HG03457 (cell line): ENCODE measurements at regions not wholly inside any gene's neighbourhood (a gene's known extent, or its start where the extent isn't known, plus 50 kb on each side); places are given as distances from the start of the nearest gene placed in this dataset.

ENCODE experiments used
- ATAC-seq: cut with Tn5 transposase; IDR thresholded peaks from one replicate; pipeline ENCODE4 v1.9.1; 2021; ENCODE audit warnings: moderate number of reproducible peaks; ENCODE audit not compliant: unreplicated experiment

GRCh38 chr1:98216304-98216703 is 295.5 kb upstream of the DPYD start:
- no peak for ATAC-seq

GRCh38 chr1:98211271-98211845 is 290.5 kb upstream of the DPYD start:
- no peak for ATAC-seq

GRCh38 chr1:98210563-98210962 is 289.7 kb upstream of the DPYD start:
- ATAC-seq = no peak

- ATAC-seq = no peak
Observed at GRCh38 chr1:98210064-98210463, 289.2 kb upstream of the DPYD start.

- no peak for ATAC-seq
Observed at GRCh38 chr1:98205291-98206017, 284.6 kb upstream of the DPYD start.

GRCh38 chr1:98203466-98203865 is 282.6 kb upstream of the DPYD start:
- ATAC-seq = no peak

GRCh38 chr1:98201666-98202081 is 280.8 kb upstream of the DPYD start:
- ATAC-seq = no peak

GRCh38 chr1:98197356-98197755 is 276.5 kb upstream of the DPYD start:
- ATAC-seq = no peak

- no peak for ATAC-seq
Observed at GRCh38 chr1:98196012-98196411, 275.2 kb upstream of the DPYD start.

GRCh38 chr1:98188774-98189173 is 267.9 kb upstream of the DPYD start:
- no peak for ATAC-seq

- no peak for ATAC-seq
Observed at GRCh38 chr1:98184856-98185255, 264.0 kb upstream of the DPYD start.

- ATAC-seq = no peak
Observed at GRCh38 chr1:98181036-98181764, 260.4 kb upstream of the DPYD start.

- no peak for ATAC-seq
Observed at GRCh38 chr1:98179151-98179773, 258.4 kb upstream of the DPYD start.

- ATAC-seq = no peak
Observed at GRCh38 chr1:98177751-98178150, 256.9 kb upstream of the DPYD start.

GRCh38 chr1:98176936-98177335 is 256.1 kb upstream of the DPYD start:
- ATAC-seq = no peak

GRCh38 chr1:98176414-98176813 is 255.6 kb upstream of the DPYD start:
- ATAC-seq = no peak

- no peak for ATAC-seq
Observed at GRCh38 chr1:98172578-98172977, 251.7 kb upstream of the DPYD start.

GRCh38 chr1:98172022-98172421 is 251.2 kb upstream of the DPYD start:
- no peak for ATAC-seq

GRCh38 chr1:98164509-98164908 is 243.7 kb upstream of the DPYD start:
- ATAC-seq = no peak

GRCh38 chr1:98157524-98158313 is 236.9 kb upstream of the DPYD start:
- ATAC-seq = no peak

GRCh38 chr1:98147280-98147679 is 226.4 kb upstream of the DPYD start:
- ATAC-seq = no peak
